GM18498 (cell line): ENCODE measurements at regions not wholly inside any gene's neighbourhood (a gene's known extent, or its start where the extent isn't known, plus 50 kb on each side); places are given as distances from the start of the nearest gene placed in this dataset.

Experiments
- ATAC-seq: cut with Tn5 transposase; IDR thresholded peaks from one replicate; pipeline ENCODE4 v1.9.1; 2021; ENCODE audit warnings: mild to moderate bottlenecking, moderate library complexity; ENCODE audit not compliant: unreplicated experiment

DNA sequence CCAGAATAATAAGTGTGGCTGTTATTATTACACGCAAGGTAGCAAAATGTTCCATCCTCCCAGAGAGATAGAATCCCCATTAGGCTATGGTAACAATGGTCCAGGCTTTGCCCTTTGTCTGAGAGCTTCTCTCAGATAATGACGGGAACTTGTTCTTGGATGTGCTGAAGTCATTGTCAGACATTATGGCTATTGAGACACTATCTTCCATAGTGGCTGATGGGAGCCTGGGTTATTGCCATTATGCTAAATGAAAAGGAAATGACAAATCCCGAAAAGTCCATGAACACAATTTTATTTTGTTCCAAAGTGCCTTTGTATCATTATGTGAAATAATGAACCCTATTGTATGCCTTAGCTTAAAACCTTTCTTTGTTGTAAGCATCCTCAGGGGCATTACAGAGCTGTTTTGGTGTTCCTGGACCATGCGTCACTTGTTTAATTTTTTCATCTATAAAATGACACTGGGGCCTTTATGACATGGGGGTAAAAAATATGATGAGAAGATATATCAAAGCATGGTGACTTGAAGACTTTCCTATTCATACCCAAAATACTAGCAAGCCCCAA, 218.5 kb downstream of the KCNS3 start:
- ATAC-seq: no peak

GRCh38 chr2:18094277-18094676, 215.8 kb downstream of the KCNS3 start:
- ATAC-seq: no peak

DNA sequence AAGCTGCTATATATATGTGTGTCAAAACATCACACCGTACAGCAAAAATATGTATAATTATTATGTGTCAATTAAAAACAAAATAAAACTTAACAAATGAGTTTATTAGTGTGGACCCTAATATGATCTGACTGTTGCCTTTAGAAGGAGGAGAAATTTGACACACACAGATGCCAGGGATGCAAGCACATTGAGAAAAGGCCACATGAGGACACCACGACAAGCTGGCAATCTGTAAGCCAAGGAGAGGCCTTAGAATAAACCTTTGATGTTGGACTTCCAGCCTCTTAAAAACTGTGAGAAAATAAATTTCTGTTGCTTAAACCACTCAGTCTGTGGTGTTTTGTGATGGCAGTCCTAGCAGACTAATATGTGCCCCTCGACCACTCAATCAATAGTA, 214.7 kb downstream of the KCNS3 start:
- ATAC-seq: no peak

GRCh38 chr2:18092760-18093159, 214.3 kb downstream of the KCNS3 start:
- ATAC-seq: no peak

DNA sequence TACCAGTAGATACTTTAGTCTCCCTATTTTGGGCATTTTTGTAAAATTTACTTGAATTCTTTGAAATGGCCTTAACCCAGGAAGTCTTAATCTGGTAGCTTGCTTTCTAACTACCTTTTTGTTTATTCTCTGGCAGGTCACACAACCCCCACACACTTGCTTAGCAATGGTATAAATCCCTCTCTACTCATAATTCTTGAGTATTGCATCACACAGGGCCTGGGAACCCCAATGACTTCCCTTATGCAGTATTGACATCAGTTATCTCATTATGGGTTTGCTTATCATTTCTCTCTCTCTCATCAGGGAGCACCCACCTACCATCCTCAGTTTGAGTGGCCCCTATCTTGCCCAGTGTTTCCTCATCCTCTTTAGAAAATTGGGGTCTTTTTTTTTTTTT, 207.1 kb downstream of the KCNS3 start:
- no peak for ATAC-seq

DNA sequence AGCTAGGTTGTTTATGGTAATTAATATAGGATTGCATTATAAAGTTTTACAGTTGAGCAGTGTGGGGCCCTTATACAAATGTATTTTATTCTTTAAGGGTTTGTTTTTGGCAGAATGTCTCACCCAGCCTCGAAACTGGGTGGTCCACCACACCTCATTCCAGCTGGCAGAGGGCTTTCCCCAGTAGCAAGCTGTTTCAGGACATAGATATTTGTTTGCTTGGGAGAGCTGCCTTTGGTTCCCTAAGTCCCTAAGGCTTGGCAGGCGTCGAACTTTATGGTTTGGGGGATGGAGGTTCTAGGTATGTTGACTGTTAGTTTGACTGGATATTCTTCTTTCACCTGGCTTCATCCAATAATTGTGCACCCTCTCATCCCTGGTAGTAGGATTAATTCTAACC, 205.9 kb downstream of the KCNS3 start:
- no peak for ATAC-seq

DNA sequence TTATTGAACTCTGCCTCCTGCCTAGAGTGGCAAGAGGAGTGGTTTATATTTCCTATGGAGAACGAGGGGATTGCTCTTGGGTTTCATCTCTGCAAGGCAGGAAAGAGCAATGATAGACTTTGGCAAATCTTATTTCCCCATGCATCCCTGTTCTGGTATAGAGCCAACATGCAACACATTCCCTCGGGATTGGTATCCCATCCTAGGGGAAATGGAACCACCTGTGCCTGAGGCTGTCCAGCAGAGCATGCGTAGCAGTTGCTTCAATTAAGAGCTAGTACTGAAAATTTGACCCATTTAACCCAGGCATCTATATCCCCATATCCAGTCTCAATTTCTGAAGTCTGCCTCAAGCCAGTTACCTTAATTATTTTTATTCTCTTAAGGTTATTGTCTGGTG, 205.3 kb downstream of the KCNS3 start:
- no peak for ATAC-seq

DNA sequence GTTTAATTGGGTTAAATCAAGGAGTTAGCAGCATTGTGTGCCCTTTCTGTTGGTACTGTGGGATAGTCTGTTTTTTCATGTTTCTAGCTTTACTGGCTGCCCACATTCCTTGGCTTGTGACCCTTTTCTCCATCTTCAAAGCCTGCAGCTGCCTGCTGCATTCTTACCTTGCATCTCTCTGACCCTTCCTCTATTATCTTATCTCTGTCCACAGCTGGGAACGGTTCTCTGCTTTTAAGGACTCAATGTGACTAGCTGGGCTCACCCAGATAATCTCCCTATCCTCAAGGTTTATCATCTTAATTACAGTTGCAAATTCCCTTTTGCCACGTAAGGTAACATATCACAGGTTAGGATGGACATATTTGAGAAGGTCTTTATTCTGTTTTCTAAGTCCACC, 199.7 kb downstream of the KCNS3 start:
- no peak for ATAC-seq

DNA sequence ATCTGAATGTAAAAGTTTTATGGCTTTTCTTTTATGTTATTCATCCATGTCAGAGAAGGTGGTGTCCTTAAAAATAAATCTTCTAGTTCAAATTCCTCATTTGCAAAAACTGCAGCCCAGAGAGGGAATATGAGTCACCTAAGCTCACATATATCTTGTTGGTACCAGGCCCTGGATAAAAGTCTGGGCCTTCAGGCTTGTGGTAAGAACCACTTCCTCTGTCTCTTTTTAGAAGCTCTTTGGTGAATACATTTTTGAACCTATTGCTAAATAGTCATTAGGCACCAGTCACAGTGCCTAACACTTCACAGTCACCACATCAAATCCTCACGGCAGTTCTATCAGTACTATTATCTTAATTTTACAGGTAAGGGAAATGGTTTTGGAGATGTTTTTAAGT, 199.2 kb downstream of the KCNS3 start:
- peak; percentile 83 for ATAC-seq

- peak; percentile 15 for ATAC-seq
These were observed 198.8 kb downstream of the KCNS3 start for GRCh38 chr2:18077231-18077630.

GRCh38 chr2:18074476-18074875, 196.0 kb downstream of the KCNS3 start:
- ATAC-seq: no peak

DNA sequence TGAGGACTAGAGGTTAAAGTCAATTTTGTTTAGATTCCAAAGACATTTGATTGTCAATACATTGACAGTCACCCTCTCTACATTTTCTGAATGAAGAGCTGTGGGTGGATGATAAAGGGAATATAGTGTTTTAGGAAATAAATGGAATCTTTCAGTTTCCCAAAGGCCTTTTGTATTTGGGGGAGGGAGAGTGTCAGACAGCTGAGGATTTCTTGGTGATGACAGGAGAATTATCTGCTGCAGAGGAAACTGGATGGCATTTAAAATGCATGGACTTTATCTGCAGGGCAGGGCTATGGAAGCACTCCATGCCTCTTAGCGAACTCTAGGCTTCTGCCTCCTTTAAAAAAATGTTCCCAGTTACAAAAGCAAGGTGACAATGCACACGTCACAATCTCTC, 195.1 kb downstream of the KCNS3 start:
- no peak for ATAC-seq

DNA sequence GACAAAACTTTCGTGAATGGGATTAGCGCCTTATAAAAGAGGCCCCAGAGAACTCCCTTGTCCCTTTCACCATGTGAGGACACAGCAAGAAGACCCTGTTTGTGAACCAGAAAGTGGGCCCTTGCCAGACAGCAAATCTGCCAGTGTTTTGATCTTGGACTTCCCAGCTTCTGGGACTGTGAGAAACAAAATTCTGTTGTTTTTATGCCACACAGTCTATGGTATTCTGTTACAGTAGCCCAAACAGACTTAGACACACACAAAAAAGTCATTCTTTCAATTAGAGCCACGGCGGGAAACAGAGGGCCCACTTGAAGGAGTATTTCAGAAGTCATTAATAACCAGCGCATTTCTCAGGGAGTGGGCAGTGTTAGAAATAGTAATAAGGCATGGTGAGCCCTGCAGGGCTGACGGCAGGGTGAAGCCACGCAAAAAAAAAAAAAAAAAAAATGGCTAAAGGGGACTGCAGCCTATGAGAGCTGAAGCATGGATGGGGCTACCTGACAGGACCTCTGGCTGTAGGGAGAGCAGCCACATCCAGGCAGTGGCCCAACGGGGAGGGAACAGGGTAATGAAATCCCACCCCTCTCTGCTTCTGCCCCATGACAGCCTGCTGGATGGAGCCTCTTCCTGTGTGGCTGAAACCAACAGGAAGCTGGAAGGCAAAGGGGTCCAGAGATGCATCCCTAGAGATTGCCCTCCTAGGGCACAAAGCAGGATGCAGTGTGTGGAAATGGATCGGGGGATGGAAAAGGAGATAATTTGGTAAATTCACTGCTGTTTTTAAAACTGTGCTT, 189.3 kb downstream of the KCNS3 start:
- no peak for ATAC-seq

- no peak for ATAC-seq
These were observed 188.4 kb downstream of the KCNS3 start for GRCh38 chr2:18066894-18067293.

- no peak for ATAC-seq
These were observed 187.6 kb downstream of the KCNS3 start for GRCh38 chr2:18066066-18066465.

- no peak for ATAC-seq
These were observed 186.8 kb downstream of the KCNS3 start for GRCh38 chr2:18065249-18065648.

GRCh38 chr2:18063826-18064470, 185.5 kb downstream of the KCNS3 start:
- no peak for ATAC-seq

DNA sequence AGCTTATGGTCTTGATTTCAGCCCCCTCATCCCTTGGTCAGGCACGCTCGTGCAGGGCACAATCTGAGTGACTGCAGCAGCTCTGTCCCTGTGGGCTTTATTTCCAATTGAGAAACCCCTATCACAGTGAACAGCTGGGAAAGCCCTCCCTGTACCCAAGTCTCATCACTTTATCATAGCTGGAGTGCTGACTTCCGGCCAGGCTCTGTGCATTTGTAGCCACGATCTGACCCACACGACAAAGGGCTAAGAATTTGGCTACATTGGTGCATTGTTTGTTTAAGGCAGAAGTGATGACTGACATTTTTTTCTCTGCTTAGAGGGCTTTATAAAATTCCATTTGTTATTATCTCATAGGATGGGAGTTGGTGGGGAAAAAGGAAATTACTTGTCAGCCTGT, 184.4 kb downstream of the KCNS3 start:
- ATAC-seq: no peak

DNA sequence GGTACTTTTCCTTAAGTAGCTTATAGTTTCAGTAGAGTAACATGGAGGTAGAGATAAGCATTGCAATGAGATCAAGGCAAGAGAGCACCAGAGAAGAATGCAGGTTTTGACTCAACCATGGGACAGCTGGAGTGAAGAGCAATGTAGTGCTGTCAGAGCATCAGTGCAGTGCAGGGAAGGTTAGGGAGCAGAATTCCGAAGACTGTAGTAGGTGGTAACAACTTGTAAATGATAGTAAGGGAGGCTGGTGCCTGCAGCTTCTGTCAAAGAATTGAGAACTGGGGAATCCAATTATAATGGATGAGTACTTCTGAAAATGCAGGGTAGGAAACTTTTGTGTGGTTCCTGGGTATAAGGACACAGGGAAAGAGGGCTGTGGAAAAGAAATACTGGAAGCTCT, 183.2 kb downstream of the KCNS3 start:
- ATAC-seq: no peak

DNA sequence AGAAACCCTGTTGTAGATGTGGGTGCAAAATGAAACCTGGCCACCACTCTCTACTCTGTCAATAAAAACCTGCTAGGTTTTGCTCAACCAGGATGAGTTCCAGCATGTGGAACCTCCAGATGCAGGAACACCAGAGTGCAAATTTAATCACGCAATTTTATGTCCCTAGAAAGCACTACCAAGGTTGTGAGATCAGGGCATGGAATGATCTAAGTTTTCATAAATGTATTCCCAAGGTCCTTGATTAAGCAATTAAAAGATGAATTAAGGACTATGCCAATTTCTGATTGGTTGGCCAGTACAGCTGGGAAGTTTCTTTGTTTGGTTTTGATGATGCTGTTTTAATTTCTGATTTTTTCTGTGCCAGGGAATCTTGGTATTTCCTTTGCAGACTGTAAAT, 179.2 kb downstream of the KCNS3 start:
- ATAC-seq: no peak

GRCh38 chr2:18055290-18055689, 176.8 kb downstream of the KCNS3 start:
- no peak for ATAC-seq

DNA sequence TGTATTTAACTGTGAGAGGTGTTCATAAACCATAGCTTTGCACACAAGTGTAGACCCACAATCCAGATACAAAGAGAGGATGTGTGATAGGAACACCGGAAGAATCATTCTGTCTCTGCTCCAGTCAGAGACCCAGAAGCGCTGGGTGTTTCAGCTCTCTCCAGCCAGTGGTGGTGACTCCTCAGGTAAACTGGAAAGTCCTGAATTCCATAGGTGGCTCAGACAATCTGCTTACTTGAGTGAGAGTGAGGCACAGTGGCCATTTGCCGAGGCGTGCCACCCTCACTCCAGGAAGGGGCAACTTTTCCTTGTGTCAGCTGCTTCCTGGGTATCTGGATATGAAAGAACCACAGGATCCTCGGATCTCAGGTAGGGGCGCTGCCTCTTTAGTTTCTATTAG, 171.5 kb downstream of the KCNS3 start:
- no peak for ATAC-seq
